ENCODE measurements at regions not wholly inside any gene's neighbourhood (a gene's known extent, or its start where the extent isn't known, plus 50 kb on each side); places are given as distances from the start of the nearest gene placed in this dataset.

DNA sequence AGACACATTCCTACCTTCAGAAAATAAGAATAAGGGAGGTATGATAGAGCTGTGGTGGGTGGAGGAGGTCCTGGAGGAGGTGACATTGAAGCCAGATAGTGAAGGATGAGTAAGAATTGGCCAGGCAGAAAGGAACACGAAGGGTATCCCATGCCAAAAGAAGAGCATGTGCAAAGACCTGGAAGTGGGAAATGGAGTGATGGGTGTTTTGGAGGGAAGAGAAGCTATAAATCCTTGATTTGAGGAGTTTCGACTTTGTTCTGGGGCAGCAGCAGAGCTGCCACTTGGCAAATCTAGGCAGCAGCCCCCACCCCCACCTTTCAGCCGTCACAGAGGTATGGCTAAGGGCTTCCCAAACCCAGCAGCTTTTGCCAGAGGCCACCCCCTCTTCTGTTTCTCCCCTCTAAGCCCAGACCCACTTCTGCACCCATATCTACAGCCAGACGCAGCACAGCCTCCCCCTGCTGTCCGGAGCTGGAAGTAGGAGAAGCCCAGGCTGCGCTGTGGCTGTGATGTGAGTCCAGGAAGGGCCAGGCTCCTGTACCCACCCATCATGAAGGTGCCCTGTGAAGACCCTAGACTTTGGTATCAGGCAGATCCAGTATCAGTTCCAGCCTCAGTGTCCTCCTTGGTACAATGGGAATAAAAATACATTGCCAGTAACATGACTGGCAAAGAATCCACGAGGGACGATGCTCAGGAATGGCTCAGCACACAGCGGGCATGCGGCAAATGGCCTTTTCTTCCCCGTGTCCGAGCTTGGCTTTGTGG lies 188.7 kb upstream of the LINGO1 start:
- Histone ChIP-seq H3K27ac (no peak overlapping the region), H3K36me3 (no peaks in the 10 kb centered on the region), H3K4me3 (no peak overlapping the region), H3K27me3 (no peaks in the 10 kb centered on the region), H3K4me1 (ENCODE audit: insufficient read depth) (no peaks in the 10 kb centered on the region), H3K9me3 (no peaks in the 10 kb centered on the region)
- peak in 3 of 5 donors; percentile 33 to 57 (median 52) for DNase-seq
- no peak for TF ChIP-seq EP300 (IDR thresholded peaks at IDR 0.05)
- no peak for TF ChIP-seq POLR2A (IDR thresholded peaks at IDR 0.05)
- TF ChIP-seq, protein P1, sequence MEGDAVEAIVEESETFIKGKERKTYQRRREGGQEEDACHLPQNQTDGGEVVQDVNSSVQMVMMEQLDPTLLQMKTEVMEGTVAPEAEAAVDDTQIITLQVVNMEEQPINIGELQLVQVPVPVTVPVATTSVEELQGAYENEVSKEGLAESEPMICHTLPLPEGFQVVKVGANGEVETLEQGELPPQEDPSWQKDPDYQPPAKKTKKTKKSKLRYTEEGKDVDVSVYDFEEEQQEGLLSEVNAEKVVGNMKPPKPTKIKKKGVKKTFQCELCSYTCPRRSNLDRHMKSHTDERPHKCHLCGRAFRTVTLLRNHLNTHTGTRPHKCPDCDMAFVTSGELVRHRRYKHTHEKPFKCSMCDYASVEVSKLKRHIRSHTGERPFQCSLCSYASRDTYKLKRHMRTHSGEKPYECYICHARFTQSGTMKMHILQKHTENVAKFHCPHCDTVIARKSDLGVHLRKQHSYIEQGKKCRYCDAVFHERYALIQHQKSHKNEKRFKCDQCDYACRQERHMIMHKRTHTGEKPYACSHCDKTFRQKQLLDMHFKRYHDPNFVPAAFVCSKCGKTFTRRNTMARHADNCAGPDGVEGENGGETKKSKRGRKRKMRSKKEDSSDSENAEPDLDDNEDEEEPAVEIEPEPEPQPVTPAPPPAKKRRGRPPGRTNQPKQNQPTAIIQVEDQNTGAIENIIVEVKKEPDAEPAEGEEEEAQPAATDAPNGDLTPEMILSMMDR (IDR thresholded peaks at IDR 0.05) = no peak
- intact Hi-C loops (cut with DNase I) = loop anchor here in 1 of 4 donors (5.0 kb wide), 1 partner anchor 189 kb away; the partner anchor contains the start of gene LINGO1
- WGBS, 3 donors = 31 to 34% (median 31%) methylated on average over 12 of the region's 12 CpGs

DNA sequence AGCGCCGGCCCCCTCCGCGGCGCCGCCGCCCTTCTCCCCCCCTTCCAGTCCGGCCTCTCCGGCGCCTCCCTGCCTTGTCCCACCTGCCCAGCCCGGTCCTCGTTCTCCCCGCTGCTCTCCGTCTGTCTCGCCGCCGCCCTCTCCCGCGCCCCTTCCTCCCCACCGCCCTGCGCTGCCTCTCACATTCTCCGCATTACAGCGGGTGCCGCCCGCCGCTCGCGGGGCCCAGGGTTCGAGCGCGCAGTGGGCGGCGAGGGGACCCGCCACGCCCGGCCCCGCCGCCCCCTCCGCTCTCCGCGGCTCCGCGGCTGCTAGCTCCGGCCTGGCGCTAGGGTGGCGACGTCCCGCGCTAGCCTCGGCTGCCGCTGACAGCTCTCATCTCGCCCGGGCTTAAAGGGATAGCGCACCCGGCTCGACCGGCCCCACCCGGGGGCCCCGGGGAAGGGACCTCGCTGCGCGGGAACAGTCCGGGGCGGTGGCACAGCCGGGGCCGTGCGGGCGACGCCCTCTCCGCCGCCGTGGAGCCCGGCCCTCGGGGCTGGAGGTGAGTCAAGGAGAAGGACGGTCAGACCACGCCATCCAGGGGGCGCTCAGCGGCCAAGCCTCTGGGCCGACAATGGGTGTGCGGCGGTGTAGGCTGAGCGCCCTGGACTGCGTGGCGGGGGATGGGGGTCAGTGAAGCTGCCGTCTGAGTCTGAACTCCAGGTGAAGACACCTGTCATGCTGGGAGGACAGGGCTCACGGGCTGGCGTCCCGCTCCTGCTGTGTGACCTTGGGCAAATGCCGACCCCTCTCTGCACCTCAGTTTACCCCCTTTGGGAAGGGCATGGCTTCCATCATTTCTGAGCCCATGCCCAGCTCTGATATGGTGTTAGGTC lies 187.4 kb upstream of the LINGO1 start:
- DNase-seq = no peak
- intact Hi-C loops (cut with DNase I) = loop anchor here in 1 of 4 donors (5.0 kb wide), 1 partner anchor 188 kb away; the partner anchor contains the start of gene LINGO1
- Histone ChIP-seq H3K9me3 (no peaks in the 10 kb centered on the region), H3K27me3 (no peaks in the 10 kb centered on the region), H3K36me3 (no peaks in the 10 kb centered on the region), H3K4me3 (no peak overlapping the region), H3K4me1 (ENCODE audit: insufficient read depth) (no peaks in the 10 kb centered on the region), H3K27ac (no peak overlapping the region)
- WGBS, 3 donors = 1 to 2% (median 1%) methylated on average over 81 to 89 of the region's 89 CpGs
- TF ChIP-seq EP300 (IDR thresholded peaks at IDR 0.05) = no peak
- TF ChIP-seq, protein P1 (IDR thresholded peaks at IDR 0.05) = no peak

DNA sequence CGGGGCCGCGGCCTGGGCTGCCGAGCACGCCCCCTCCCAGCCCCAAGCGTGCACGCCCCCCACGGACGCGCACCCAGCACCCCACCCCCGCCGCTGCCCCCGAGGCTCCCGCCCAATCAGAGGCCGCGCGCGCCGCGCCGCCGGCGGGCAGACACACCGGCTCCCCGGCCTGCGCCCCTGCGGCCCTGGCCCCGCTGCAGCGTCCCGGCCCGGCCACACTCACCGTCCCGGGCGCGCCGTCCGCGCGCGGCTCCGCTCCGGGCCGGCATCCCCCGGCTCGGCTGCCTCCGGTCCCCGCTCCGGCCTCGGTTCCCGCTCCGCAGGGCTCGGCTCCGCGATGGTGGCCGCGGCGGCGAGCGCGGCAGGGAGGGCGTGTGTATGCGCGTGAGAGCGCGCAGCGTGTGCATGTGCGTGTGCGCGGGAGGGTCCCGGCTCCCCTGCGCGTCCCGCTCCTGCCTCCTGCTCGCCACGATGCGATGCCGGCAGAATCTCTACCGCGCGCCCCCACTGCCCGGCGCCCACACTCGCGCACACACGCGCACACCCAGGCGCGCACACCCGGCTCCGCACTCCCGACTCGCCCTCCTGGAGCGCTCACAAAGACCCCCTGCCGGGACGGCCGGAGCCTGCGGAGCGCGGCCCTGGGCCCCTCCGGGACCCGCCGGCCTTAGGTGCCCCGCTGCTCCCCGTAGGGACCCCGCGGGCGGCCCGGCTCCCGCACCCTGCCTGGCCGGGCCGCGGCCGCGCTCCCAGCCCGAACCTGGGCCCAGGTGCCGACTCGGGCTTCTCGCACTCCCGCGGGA lies 186.5 kb upstream of the LINGO1 start:
- Histone ChIP-seq H3K36me3 (no peaks in the 10 kb centered on the region), H3K4me3 (no peak overlapping the region), H3K27ac (no peak overlapping the region), H3K4me1 (ENCODE audit: insufficient read depth) (no peaks in the 10 kb centered on the region), H3K9me3 (no peaks in the 10 kb centered on the region), H3K27me3 (no peaks in the 10 kb centered on the region)
- no peak for DNase-seq
- no peak for TF ChIP-seq POLR2A (IDR thresholded peaks at IDR 0.05)
- no peak for TF ChIP-seq EP300 (IDR thresholded peaks at IDR 0.05)
- intact Hi-C loops (cut with DNase I) = no loop called here
- WGBS, 3 donors = 0 to 1% (median 1%) methylated on average over 52 to 120 of the region's 120 CpGs

DNA sequence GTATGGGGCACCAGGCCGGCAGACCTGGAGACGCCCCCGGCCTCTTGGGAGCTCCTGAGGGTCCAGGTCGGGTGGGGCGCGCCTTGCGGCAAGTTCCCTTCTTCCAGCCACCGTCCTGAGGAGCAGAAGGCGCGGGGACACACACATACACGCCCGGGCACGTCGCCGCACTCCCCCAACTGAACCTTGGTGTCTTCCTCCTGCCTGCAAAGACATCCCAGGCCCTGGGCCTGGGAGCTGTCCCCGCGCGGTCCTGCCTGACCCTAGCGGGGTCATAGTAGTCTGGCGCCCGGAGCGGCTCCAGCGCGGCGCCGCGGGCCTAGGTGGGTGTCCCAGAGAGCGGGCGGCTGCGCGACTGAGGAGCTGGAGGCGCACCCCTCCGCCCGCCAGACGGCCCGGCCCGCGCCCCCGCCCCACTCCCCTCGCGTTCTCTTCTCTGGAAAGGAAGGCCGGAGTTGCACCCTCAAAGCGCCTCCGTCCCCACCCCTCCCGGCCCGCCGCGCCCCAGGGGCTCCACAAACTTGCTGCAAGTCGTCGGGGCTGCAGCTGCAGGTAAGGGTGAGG lies 185.9 kb upstream of the LINGO1 start:
- H3K27ac ChIP-seq = no peak overlapping the region
- no peaks in the 10 kb centered on the region for H3K9me3 ChIP-seq
- no peak overlapping the region for H3K4me3 ChIP-seq
- no peaks in the 10 kb centered on the region for H3K36me3 ChIP-seq
- TF ChIP-seq, protein P1 (IDR thresholded peaks at IDR 0.05) = no peak
- TF ChIP-seq POLR2A (IDR thresholded peaks at IDR 0.05) (no peak), EP300 (IDR thresholded peaks at IDR 0.05) (no peak)
- intact Hi-C loops (cut with DNase I) = no loop called here
- 6 to 15% (median 12%) methylated on average over 29 to 50 of the region's 50 CpGs for WGBS, 3 donors
- no peak for DNase-seq
- no peaks in the 10 kb centered on the region for H3K27me3 ChIP-seq
- no peaks in the 10 kb centered on the region for H3K4me1 ChIP-seq (ENCODE audit: insufficient read depth)

All from ovary (tissue), 7 donors.